Cardiac muscle cell (in vitro differentiated cells and primary cell): ENCODE measurements at regions not wholly inside any gene's neighbourhood (a gene's known extent, or its start where the extent isn't known, plus 50 kb on each side); places are given as distances from the start of the nearest gene placed in this dataset.
"Not testable (repeated sequence)": the region's sequence is repeated elsewhere in the genome, so short reads cannot be mapped to it uniquely, and the experiment has no call there.

Experiments
- DNase-seq, 2 donors: peaks; one replicate each; pipeline versions ENCODE4 v3.0.0 to v3.0.0-alpha.2; 2010 to 2017; ENCODE audit warnings: low read depth in 1 of 2, low spot score in 1 of 2
- H3K27ac ChIP-seq: fragments of 200-600 bp; sonication (generic); 2 replicates; pipeline ENCODE4 v1.5.1; 2016
- H3K27me3 ChIP-seq: fragments of 200-600 bp; sonication (generic); 2 replicates; pipeline ENCODE4 v1.6.0; 2016; ENCODE audit warnings: control low read depth
- H3K36me3 ChIP-seq: fragments of 200-600 bp; sonication (generic); 2 replicates; pipeline ENCODE4 v1.5.1; 2016; ENCODE audit warnings: control low read depth
- H3K4me1 ChIP-seq: fragments of 200-600 bp; sonication (generic); 2 replicates; pipeline ENCODE4 v1.8.1; 2017; ENCODE audit warnings: low read depth, mild to moderate bottlenecking, mixed run types
- H3K4me3 ChIP-seq: fragments of 200-600 bp; sonication (generic); 2 replicates; pipeline ENCODE4 v1.5.1; 2016; ENCODE audit warnings: mild to moderate bottlenecking
- H3K9me3 ChIP-seq: fragments of 200-600 bp; sonication (generic); 2 replicates; pipeline ENCODE4 v1.5.1; 2017; ENCODE audit warnings: low read depth, mild to moderate bottlenecking, control low read depth
- TF ChIP-seq, protein P1 (sequence below): IDR thresholded peaks from 2 replicates; pipeline ENCODE4 v1.5.1; 2012; ENCODE audit warnings: low read depth, mild to moderate bottlenecking, low read length

DNA sequence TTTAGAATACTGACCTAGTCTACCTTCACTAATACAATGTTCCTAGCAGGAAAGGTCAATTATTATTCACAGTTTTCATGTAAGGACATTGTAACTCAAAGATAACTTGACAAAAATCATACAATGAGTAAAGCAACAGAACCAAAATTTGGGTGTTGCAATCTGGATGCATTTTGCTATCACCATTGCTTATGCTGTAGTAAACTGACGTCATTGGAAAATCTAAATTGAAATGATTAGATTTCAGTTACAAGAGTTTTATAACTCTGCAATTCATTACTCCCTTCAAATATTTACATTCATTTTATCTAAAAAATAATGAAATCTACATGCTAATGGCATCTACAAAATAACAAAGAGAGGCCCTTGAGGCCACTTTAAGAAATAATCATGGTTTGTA, 147.0 kb downstream of the TENT5A start:
- H3K4me1 ChIP-seq, result no peaks in the 10 kb centered on the region

DNA sequence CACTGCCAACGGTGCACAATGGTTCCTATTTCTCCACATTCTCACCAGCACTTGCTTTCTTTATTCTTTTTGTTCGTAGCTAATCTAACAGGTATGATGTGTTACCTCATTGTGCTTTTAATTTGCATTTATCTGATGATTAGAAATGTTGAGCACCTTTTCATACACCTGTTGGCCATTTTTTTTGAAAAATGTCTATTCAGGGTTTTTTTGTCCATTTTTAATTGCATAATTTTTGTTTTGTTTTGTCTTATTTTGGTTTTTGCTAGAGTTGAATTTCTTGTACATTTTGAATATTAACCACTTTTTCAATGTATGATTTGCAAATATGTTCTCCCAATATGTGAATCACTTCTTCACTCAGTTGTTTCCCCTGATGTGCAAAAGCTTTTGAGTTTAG, 150.6 kb downstream of the TENT5A start:
- Histone ChIP-seq H3K36me3 (no peaks in the 10 kb centered on the region), H3K27me3 (no peaks in the 10 kb centered on the region), H3K4me1 (no peaks in the 10 kb centered on the region), H3K9me3 (no peaks in the 10 kb centered on the region), H3K4me3 (no peak overlapping the region), H3K27ac (no peak overlapping the region)
- no peak for DNase-seq
- TF ChIP-seq, protein P1, sequence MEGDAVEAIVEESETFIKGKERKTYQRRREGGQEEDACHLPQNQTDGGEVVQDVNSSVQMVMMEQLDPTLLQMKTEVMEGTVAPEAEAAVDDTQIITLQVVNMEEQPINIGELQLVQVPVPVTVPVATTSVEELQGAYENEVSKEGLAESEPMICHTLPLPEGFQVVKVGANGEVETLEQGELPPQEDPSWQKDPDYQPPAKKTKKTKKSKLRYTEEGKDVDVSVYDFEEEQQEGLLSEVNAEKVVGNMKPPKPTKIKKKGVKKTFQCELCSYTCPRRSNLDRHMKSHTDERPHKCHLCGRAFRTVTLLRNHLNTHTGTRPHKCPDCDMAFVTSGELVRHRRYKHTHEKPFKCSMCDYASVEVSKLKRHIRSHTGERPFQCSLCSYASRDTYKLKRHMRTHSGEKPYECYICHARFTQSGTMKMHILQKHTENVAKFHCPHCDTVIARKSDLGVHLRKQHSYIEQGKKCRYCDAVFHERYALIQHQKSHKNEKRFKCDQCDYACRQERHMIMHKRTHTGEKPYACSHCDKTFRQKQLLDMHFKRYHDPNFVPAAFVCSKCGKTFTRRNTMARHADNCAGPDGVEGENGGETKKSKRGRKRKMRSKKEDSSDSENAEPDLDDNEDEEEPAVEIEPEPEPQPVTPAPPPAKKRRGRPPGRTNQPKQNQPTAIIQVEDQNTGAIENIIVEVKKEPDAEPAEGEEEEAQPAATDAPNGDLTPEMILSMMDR, result no peak

More for the DNA sequence above, 147.0 kb downstream of the TENT5A start:
- Histone ChIP-seq H3K36me3 (no peaks in the 10 kb centered on the region), H3K27me3 (no peaks in the 10 kb centered on the region), H3K9me3 (no peaks in the 10 kb centered on the region), H3K4me3 (no peak overlapping the region), H3K27ac (no peak overlapping the region)
- TF ChIP-seq, protein P1, result no peak
- no peak for DNase-seq

DNA sequence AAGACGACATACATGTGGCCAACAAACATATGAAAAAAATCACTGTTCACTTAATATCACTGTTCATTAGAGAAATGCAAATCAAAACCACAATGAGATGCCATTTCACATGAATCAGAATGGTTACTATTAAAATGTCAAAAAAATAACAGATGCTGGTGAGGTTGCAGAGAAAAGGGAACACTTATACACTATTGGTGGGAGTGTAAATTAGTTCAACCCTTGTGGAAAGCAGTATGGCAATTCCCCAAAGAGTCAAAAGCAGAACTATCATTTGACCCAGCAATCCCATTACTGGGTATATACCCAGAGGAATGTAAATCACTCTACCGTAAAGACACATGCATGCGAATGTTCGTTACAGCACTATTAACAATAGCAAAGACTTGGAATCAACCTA, 152.0 kb downstream of the TENT5A start:
- DNase-seq, H3K4me3 ChIP-seq, H3K4me1 ChIP-seq, H3K27me3 ChIP-seq, H3K36me3 ChIP-seq, H3K9me3 ChIP-seq, H3K27ac ChIP-seq: not testable (repeated sequence)

DNA sequence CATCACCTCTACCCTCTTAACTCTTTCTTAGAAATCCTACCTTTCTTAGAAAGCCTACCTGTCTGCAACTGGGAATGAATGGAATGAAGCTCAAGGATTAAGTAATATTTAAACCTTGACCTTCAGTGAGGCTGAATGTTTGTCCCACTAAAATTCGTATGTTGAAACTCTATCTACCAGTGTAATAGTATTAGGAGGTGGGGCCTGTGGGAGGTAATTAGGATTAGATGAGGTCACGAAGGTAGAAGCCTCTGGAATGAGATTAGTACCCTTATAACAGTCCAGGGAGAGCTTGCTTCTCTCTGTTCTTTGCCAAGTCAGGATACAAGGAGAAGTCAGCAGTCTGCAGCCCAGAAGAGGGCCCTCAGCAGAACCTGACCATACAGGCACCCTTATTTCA, 158.0 kb downstream of the TENT5A start:
- DNase-seq, result no peak
- H3K9me3 ChIP-seq, result no peaks in the 10 kb centered on the region
- H3K4me1 ChIP-seq, result no peaks in the 10 kb centered on the region
- H3K4me3 ChIP-seq, result no peak overlapping the region
- TF ChIP-seq, protein P1, result no peak
- no peak overlapping the region for H3K27ac ChIP-seq
- H3K36me3 ChIP-seq, result no peaks in the 10 kb centered on the region
- no peaks in the 10 kb centered on the region for H3K27me3 ChIP-seq

DNA sequence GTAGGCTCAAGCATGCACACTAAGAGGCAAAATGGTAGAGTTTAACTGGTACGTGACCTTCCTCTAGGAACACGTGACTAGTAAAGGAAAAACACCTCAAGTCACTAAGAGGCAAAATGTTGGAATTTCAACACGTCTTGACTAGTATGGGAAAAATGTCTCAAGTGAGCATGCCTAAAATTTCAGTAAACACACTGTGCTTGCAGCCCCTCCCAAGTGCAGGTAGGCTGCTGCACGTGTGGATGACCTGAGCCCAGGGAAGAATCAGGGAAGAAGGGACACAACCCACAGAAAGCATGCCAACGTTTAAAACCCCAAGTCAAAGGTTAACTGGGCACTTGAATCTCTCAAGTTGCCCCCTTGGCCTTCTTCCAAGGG, 162.2 kb downstream of the TENT5A start:
- no peak overlapping the region for H3K4me3 ChIP-seq
- H3K36me3 ChIP-seq, result no peaks in the 10 kb centered on the region
- TF ChIP-seq, protein P1, result no peak
- no peaks in the 10 kb centered on the region for H3K27me3 ChIP-seq
- DNase-seq, result no peak
- H3K4me1 ChIP-seq, result no peaks in the 10 kb centered on the region
- no peaks in the 10 kb centered on the region for H3K9me3 ChIP-seq
- H3K27ac ChIP-seq, result no peak overlapping the region

DNA sequence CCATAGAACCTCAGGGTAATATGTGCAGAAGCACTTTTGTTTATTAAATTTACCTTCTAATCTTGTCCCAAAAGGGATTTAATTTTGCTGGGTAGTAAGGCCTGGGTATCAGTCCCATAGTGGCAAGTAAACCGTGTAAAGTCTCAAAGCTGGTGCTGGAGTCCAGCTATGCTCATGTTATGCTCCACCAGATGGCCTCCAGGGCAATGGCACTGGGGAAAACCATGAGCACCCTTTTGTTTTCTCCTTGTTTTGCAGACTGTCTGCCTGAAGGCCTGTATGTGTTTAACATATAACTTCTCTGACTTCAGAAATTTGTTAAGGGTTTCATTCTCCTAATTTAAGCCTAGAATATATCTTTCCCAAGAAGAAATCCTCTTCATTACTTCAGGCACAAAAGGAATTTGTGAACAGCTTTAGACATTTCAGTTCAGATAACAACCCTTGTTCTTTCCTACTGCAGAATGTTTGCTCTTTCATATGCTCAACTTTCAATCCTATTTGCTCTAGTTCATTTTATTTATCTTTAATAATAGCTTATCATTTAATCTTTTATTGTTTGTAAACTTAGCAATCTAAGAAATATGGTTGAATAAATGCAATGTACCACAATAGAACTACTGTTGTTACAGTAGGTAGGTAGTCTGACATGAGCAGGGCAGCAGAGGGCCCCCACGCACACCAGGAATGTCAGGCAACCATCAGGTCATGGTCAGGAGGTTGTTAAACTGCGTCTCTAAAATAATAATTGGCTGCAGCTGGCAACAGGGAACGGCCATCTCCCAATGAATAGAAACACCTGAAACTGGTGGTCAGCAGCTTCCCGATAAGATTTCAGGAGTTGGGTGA, 162.8 kb downstream of the TENT5A start:
- Histone ChIP-seq H3K36me3 (no peaks in the 10 kb centered on the region), H3K27me3 (no peaks in the 10 kb centered on the region), H3K4me1 (no peaks in the 10 kb centered on the region), H3K4me3 (no peak overlapping the region), H3K9me3 (no peaks in the 10 kb centered on the region), H3K27ac (no peak overlapping the region)
- TF ChIP-seq, protein P1, result no peak
- DNase-seq, result peak in 1 of 2 donors; percentile 13

DNA sequence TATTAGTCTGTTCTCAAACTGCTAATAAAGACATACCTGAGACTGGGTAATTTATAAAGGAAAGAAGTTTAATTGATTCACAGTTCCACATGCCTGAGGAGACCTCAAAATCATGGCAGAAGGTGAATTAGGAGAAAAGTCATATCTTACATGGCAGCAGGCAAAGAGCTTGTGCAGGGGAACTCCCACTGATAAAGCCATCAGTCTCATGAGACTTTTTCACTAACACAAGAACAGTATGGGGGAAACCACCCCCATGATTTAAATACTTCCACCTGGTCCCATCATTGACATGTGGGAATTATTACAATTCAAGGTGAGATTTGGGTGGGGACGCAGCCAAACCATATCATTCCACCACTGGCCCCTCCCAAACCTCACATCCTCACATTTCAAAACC, 166.8 kb downstream of the TENT5A start:
- not testable (repeated sequence) for DNase-seq, H3K9me3 ChIP-seq, H3K4me1 ChIP-seq, H3K4me3 ChIP-seq, H3K27ac ChIP-seq, H3K27me3 ChIP-seq, H3K36me3 ChIP-seq

DNA sequence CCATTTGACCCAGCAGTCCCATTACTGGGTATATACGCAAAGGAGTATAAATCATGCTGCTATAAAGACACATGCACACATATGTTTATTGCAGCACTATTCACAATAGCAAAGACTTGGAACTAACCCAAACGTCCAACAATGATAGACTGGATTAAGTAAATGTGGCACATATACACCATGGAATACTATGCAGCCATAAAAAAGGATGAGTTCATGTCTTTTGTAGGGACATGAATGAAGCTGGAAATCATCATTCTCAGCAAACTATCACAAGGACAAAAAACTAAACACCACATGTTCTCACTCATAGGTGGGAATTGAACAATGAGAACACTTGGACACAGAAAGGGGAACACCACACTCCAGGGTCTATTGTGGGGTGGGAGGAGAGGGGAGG, 168.3 kb downstream of the TENT5A start:
- DNase-seq, H3K36me3 ChIP-seq, H3K27ac ChIP-seq, H3K9me3 ChIP-seq, H3K27me3 ChIP-seq, H3K4me3 ChIP-seq, H3K4me1 ChIP-seq: not testable (repeated sequence)
